ENCODE measurements at regions not wholly inside any gene's neighbourhood (a gene's known extent, or its start where the extent isn't known, plus 50 kb on each side); places are given as distances from the start of the nearest gene placed in this dataset.

- no peak for DNase-seq (ENCODE audit: low spot score in 2 of 2)
- Histone ChIP-seq H3K9me3 (no peaks in the 10 kb centered on the region), H3K27me3 (no peaks in the 10 kb centered on the region), H3K4me1 (no peaks in the 10 kb centered on the region), H3K36me3 (no peaks in the 10 kb centered on the region), H3K4me3 (no peak overlapping the region), H3K27ac (no peak overlapping the region)
- intact Hi-C loops (cut with DNase I; ENCODE audit: low total_unique reads) = no loop called here
- TF ChIP-seq POLR2AphosphoS5 (IDR thresholded peaks at IDR 0.05) = no peak
- TF ChIP-seq POLR2A (IDR thresholded peaks at IDR 0.05) = no peak
Observed at GRCh38 chr4:138646383-138646782, 369.2 kb upstream of the NOCT start.

- Histone ChIP-seq H3K4me1 (no peaks in the 10 kb centered on the region), H3K9me3 (no peaks in the 10 kb centered on the region), H3K27ac (no peak overlapping the region), H3K4me3 (no peak overlapping the region), H3K27me3 (no peaks in the 10 kb centered on the region), H3K36me3 (no peaks in the 10 kb centered on the region)
- TF ChIP-seq POLR2AphosphoS5 (IDR thresholded peaks at IDR 0.05) = no peak
- TF ChIP-seq CTCF (IDR thresholded peaks at IDR 0.05) = no peak
- no peak for TF ChIP-seq POLR2A (IDR thresholded peaks at IDR 0.05)
- intact Hi-C loops (cut with DNase I; ENCODE audit: low total_unique reads) = no loop called here
- no peak for DNase-seq (ENCODE audit: low spot score in 2 of 2)
Observed at GRCh38 chr4:138645289-138645688, 370.3 kb upstream of the NOCT start.

- TF ChIP-seq CTCF (IDR thresholded peaks at IDR 0.05) (no peak), POLR2AphosphoS5 (IDR thresholded peaks at IDR 0.05) (no peak), POLR2A (IDR thresholded peaks at IDR 0.05) (no peak)
- Histone ChIP-seq H3K4me1 (no peaks in the 10 kb centered on the region), H3K4me3 (no peak overlapping the region), H3K27me3 (no peaks in the 10 kb centered on the region), H3K36me3 (no peaks in the 10 kb centered on the region), H3K9me3 (no peaks in the 10 kb centered on the region), H3K27ac (no peak overlapping the region)
- DNase-seq (ENCODE audit: low spot score in 2 of 2) = no peak
- intact Hi-C loops (cut with DNase I; ENCODE audit: low total_unique reads) = no loop called here
Observed at GRCh38 chr4:138644322-138644721, 371.3 kb upstream of the NOCT start.

GRCh38 chr4:138643827-138644226 lies 371.8 kb upstream of the NOCT start:
- H3K36me3 ChIP-seq = no peaks in the 10 kb centered on the region
- intact Hi-C loops (cut with DNase I; ENCODE audit: low total_unique reads) = no loop called here
- no peak for DNase-seq (ENCODE audit: low spot score in 2 of 2)
- no peaks in the 10 kb centered on the region for H3K4me1 ChIP-seq
- H3K27ac ChIP-seq = no peak overlapping the region
- no peak for TF ChIP-seq CTCF (IDR thresholded peaks at IDR 0.05)
- no peak for TF ChIP-seq POLR2A (IDR thresholded peaks at IDR 0.05)
- no peak for TF ChIP-seq POLR2AphosphoS5 (IDR thresholded peaks at IDR 0.05)
- H3K4me3 ChIP-seq = no peak overlapping the region
- no peaks in the 10 kb centered on the region for H3K9me3 ChIP-seq
- H3K27me3 ChIP-seq = no peaks in the 10 kb centered on the region

- no peaks in the 10 kb centered on the region for H3K27me3 ChIP-seq
- intact Hi-C loops (cut with DNase I; ENCODE audit: low total_unique reads) = no loop called here
- no peak overlapping the region for H3K4me3 ChIP-seq
- no peaks in the 10 kb centered on the region for H3K9me3 ChIP-seq
- H3K4me1 ChIP-seq = no peaks in the 10 kb centered on the region
- H3K36me3 ChIP-seq = no peaks in the 10 kb centered on the region
- no peak overlapping the region for H3K27ac ChIP-seq
- no peak for DNase-seq (ENCODE audit: low spot score in 2 of 2)
- TF ChIP-seq CTCF (IDR thresholded peaks at IDR 0.05) (no peak), POLR2AphosphoS5 (IDR thresholded peaks at IDR 0.05) (no peak), POLR2A (IDR thresholded peaks at IDR 0.05) (no peak)
Observed at GRCh38 chr4:138639018-138639741, 376.4 kb upstream of the NOCT start.
